ENCODE measurements at regions not wholly inside any gene's neighbourhood (a gene's known extent, or its start where the extent isn't known, plus 50 kb on each side); places are given as distances from the start of the nearest gene placed in this dataset.

DNA sequence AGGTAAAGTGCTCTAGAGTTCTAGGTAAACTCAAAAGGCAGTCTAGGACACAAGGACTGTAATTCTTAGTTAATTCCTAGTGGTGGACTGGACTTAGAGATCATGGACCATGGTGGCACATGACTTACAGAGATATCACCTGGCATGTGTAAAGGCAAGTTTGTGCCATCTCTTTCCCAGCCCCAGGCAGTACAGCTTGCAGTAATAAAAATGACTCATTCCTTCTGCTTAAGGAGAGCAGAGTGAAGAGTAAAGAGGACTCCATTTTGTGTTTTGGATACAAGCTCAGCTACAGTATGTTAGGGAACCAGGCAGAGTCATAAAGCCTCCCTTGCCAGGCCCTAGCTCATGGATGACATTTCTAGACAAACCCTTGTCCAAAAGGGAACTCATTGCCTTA is 629.9 kb downstream of the JRKL start:
- Histone ChIP-seq H3K4me1 (ENCODE audit: control insufficient read depth, extremely low read depth, insufficient read depth, low read length) (no peaks in the 10 kb centered on the region), H3K9me3 (replicated peaks; ENCODE audit: control insufficient read depth, insufficient read depth, low read length) (peaks cover 2% of the 10 kb centered on the region), H3K9me1 (replicated peaks; ENCODE audit: control insufficient read depth, extremely low read depth, insufficient read depth, low read length) (no peaks in the 10 kb centered on the region), H3K36me3 (ENCODE audit: control insufficient read depth in 2 of 2, extremely low read depth in 1 of 2, insufficient read depth in 2 of 2, low read length in 2 of 2) (no peaks in the 10 kb centered on the region), H2AFZ (ENCODE audit: low read depth, low read length) (no peak overlapping the region), H3K27ac (ENCODE audit: insufficient read depth, low read depth, low read length) (no peak overlapping the region), H3K79me2 (ENCODE audit: control insufficient read depth, insufficient read depth, low read length) (no peaks in the 10 kb centered on the region), H3K9ac (replicated peaks; ENCODE audit: extremely low read depth, insufficient read depth, low read length) (no peak overlapping the region), H4K20me1 (replicated peaks; ENCODE audit: control insufficient read depth, extremely low read depth, insufficient read depth, low read length) (no peaks in the 10 kb centered on the region), H3K4me2 (ENCODE audit: insufficient read depth, low read length) (no peak overlapping the region), H3K27me3 (ENCODE audit: control insufficient read depth in 2 of 2, insufficient read depth in 2 of 2, low read length in 2 of 2) (no peaks in the 10 kb centered on the region), H3K4me3 (replicated peaks in 1 of 3; ENCODE audit: insufficient read depth in 1 of 3, low read depth in 1 of 3, low read length in 3 of 3) (no peak overlapping the region)
- no peak for DNase-seq (ENCODE audit: low read depth, low spot score)
- no peak for FAIRE-seq
- POLR2A ChIA-PET: no interaction called here
- dilution Hi-C loops (cut with MboI; ENCODE audit: extremely low pct_ligation_motif_present, low sequenced_read_pairs): no loop called here
- no TSS peak for BruUV-seq (replicated peaks)
- TF ChIP-seq EZH2 (IDR thresholded peaks at IDR 0.05; ENCODE audit: borderline replicate concordance, low read depth, low read length, severe bottlenecking) (no peak), FOS (IDR thresholded peaks at IDR 0.05; ENCODE audit: borderline replicate concordance, insufficient read depth, low read length) (no peak), MYC (IDR thresholded peaks at IDR 0.05; ENCODE audit: low read depth, low read length) (no peak), GATA2 (IDR thresholded peaks at IDR 0.05; ENCODE audit: insufficient read depth, insufficient read length, low read depth, low read length) (no peak), POLR2A (IDR thresholded peaks at IDR 0.05; ENCODE audit: low read depth, low read length) (no peak), JUN (IDR thresholded peaks at IDR 0.05; ENCODE audit: borderline replicate concordance, insufficient read depth, insufficient read length, low read depth) (no peak), POLR2AphosphoS5 (IDR thresholded peaks at IDR 0.05; ENCODE audit: insufficient read depth, low read depth, low read length) (no peak)
- TF ChIP-seq, protein P1, sequence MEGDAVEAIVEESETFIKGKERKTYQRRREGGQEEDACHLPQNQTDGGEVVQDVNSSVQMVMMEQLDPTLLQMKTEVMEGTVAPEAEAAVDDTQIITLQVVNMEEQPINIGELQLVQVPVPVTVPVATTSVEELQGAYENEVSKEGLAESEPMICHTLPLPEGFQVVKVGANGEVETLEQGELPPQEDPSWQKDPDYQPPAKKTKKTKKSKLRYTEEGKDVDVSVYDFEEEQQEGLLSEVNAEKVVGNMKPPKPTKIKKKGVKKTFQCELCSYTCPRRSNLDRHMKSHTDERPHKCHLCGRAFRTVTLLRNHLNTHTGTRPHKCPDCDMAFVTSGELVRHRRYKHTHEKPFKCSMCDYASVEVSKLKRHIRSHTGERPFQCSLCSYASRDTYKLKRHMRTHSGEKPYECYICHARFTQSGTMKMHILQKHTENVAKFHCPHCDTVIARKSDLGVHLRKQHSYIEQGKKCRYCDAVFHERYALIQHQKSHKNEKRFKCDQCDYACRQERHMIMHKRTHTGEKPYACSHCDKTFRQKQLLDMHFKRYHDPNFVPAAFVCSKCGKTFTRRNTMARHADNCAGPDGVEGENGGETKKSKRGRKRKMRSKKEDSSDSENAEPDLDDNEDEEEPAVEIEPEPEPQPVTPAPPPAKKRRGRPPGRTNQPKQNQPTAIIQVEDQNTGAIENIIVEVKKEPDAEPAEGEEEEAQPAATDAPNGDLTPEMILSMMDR (IDR thresholded peaks at IDR 0.05; ENCODE audit: extremely low read depth in 1 of 2, insufficient read depth in 1 of 2, low read depth in 1 of 2, low read length in 2 of 2): no peak
- TF ChIP-seq, protein P2, sequence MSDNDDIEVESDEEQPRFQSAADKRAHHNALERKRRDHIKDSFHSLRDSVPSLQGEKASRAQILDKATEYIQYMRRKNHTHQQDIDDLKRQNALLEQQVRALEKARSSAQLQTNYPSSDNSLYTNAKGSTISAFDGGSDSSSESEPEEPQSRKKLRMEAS (IDR thresholded peaks at IDR 0.05; ENCODE audit: insufficient read depth, insufficient read length): no peak
- CTCF ChIA-PET: no interaction called here
- intact Hi-C loops (cut with micrococcal nuclease): no loop called here

Measured in endothelial cell of umbilical vein (primary cell).